Activated CD4-positive, alpha-beta T cell treated with anti-CD3 and anti-CD28 coated beads, Interleukin-2, amount 10 ng/mL, durations not matched to agents 24 days and 14 days (primary cell): ENCODE measurements at regions not wholly inside any gene's neighbourhood (a gene's known extent, or its start where the extent isn't known, plus 50 kb on each side); places are given as distances from the start of the nearest gene placed in this dataset.

Source experiments
- DNase-seq: peaks from one replicate; pipeline ENCODE4 v3.0.0; 2022
- H3K27ac Mint-ChIP-seq: one replicate; pipeline ENCODE4 v1.8.0; 2022; ENCODE audit warnings: mild to moderate bottlenecking, mixed read lengths
- H3K27me3 Mint-ChIP-seq: one replicate; pipeline ENCODE4 v1.8.0; 2022; ENCODE audit warnings: mixed read lengths
- H3K36me3 Mint-ChIP-seq: one replicate; pipeline ENCODE4 v1.8.0; 2022; ENCODE audit warnings: low read depth, mild to moderate bottlenecking, mixed read lengths
- H3K4me1 Mint-ChIP-seq: one replicate; pipeline ENCODE4 v1.8.0; 2021; ENCODE audit warnings: mixed read lengths
- H3K4me3 Mint-ChIP-seq: one replicate; pipeline ENCODE4 v1.8.0; 2022; ENCODE audit warnings: mild to moderate bottlenecking, moderate library complexity, mixed read lengths
- H3K9me3 Mint-ChIP-seq: one replicate; pipeline ENCODE4 v1.8.0; 2021; ENCODE audit warnings: mixed read lengths
- intact Hi-C: fragments of 100-400 bp; cut with micrococcal nuclease; formaldehyde crosslinking; loops from one replicate; pipeline ENCODE4 v1.15.1; 2023

- H3K27me3 Mint-ChIP-seq = no peaks in the 10 kb centered on the region
- H3K27ac Mint-ChIP-seq = no peak overlapping the region
- no peaks in the 10 kb centered on the region for H3K4me1 Mint-ChIP-seq
- no peak for DNase-seq
- intact Hi-C loops = no loop called here
- H3K36me3 Mint-ChIP-seq = no peaks in the 10 kb centered on the region
- no peak overlapping the region for H3K4me3 Mint-ChIP-seq
- no peaks in the 10 kb centered on the region for H3K9me3 Mint-ChIP-seq
These were observed 84.5 kb upstream of the SYNPR start for GRCh38 chr3:63193647-63194046.

- H3K27me3 Mint-ChIP-seq = no peaks in the 10 kb centered on the region
- intact Hi-C loops = no loop called here
- H3K27ac Mint-ChIP-seq = no peak overlapping the region
- DNase-seq = no peak
- no peaks in the 10 kb centered on the region for H3K36me3 Mint-ChIP-seq
- no peaks in the 10 kb centered on the region for H3K9me3 Mint-ChIP-seq
- H3K4me3 Mint-ChIP-seq = no peak overlapping the region
- no peaks in the 10 kb centered on the region for H3K4me1 Mint-ChIP-seq
These were observed 78.5 kb upstream of the SYNPR start for GRCh38 chr3:63199606-63200005.

- Mint-ChIP-seq H3K27ac (no peak overlapping the region), H3K36me3 (no peaks in the 10 kb centered on the region), H3K9me3 (no peaks in the 10 kb centered on the region), H3K4me3 (no peak overlapping the region), H3K4me1 (no peaks in the 10 kb centered on the region), H3K27me3 (no peaks in the 10 kb centered on the region)
- intact Hi-C loops = no loop called here
- DNase-seq = no peak
These were observed 75.6 kb upstream of the SYNPR start for GRCh38 chr3:63202529-63202928.

GRCh38 chr3:63207066-63207590 is 71.0 kb upstream of the SYNPR start:
- no peaks in the 10 kb centered on the region for H3K27me3 Mint-ChIP-seq
- H3K9me3 Mint-ChIP-seq = no peaks in the 10 kb centered on the region
- H3K36me3 Mint-ChIP-seq = no peaks in the 10 kb centered on the region
- DNase-seq = no peak
- no peaks in the 10 kb centered on the region for H3K4me1 Mint-ChIP-seq
- no peak overlapping the region for H3K4me3 Mint-ChIP-seq
- no peak overlapping the region for H3K27ac Mint-ChIP-seq
- intact Hi-C loops = no loop called here

GRCh38 chr3:63228087-63228486 is 50.0 kb upstream of the SYNPR start:
- Mint-ChIP-seq H3K36me3 (no peaks in the 10 kb centered on the region), H3K4me1 (no peaks in the 10 kb centered on the region), H3K27me3 (no peaks in the 10 kb centered on the region), H3K4me3 (no peak overlapping the region), H3K9me3 (no peaks in the 10 kb centered on the region), H3K27ac (no peak overlapping the region)
- no peak for DNase-seq
- intact Hi-C loops = no loop called here
